Tibial nerve (tissue), 4 donors: ENCODE measurements at regions not wholly inside any gene's neighbourhood (a gene's known extent, or its start where the extent isn't known, plus 50 kb on each side); places are given as distances from the start of the nearest gene placed in this dataset.

ENCODE experiments used
- DNase-seq, 2 donors: peaks; one replicate each; pipeline ENCODE4 v3.0.0-alpha.2; 2019; ENCODE audit warnings: low spot score in 2 of 2
- H3K27ac ChIP-seq, 4 donors: fragments of 200-600 bp; sonication (generic) in 3 of 4; one replicate each; pipeline ENCODE4 v1.5.1; 2017 to 2019; ENCODE audit warnings: mild to moderate bottlenecking in 1 of 4
- H3K27me3 ChIP-seq, 2 donors: fragments of 200-600 bp; sonication (generic) in 1 of 2; one replicate each; pipeline versions ENCODE4 v1.5.1 to v1.6.0; 2017 to 2019
- H3K36me3 ChIP-seq, 3 donors: fragments of 200-600 bp; sonication (generic); one replicate each; pipeline ENCODE4 v1.5.1; 2018 to 2019
- H3K4me1 ChIP-seq, 4 donors: fragments of 200-600 bp; sonication (generic) in 3 of 4; one replicate each; pipeline ENCODE4 v1.5.1; 2017 to 2019
- H3K4me3 ChIP-seq, 4 donors: fragments of 200-600 bp; sonication (generic) in 3 of 4; one replicate each; pipeline ENCODE4 v1.5.1; 2017 to 2019; ENCODE audit warnings: mild to moderate bottlenecking in 1 of 4, moderate library complexity in 1 of 4
- H3K9me3 ChIP-seq, 4 donors: fragments of 200-600 bp; sonication (generic) in 3 of 4; one replicate each; pipeline ENCODE4 v1.5.1; 2017 to 2019
- CTCF ChIP-seq, 5 experiments: fragments of 200-600 bp in 3 of 5; fragments of 450-650 bp in 2 of 5; sonication (generic) in 3 of 5; IDR thresholded peaks; one replicate each; pipeline ENCODE4 v1.5.1; 2016 to 2019; ENCODE audit warnings: antibody characterized with exemption in 5 of 5, mild to moderate bottlenecking in 3 of 5, moderate library complexity in 2 of 5
- EP300 ChIP-seq, 2 donors: sonication (generic); formaldehyde crosslinking; IDR thresholded peaks; one replicate each; pipeline ENCODE4 v1.6.1; 2017; ENCODE audit warnings: antibody characterized with exemption in 2 of 2, mild to moderate bottlenecking in 1 of 2
- POLR2A ChIP-seq, 2 donors: fragments of 450-650 bp; IDR thresholded peaks; one replicate each; pipeline ENCODE4 v1.6.1; 2017; ENCODE audit warnings: antibody characterized with exemption in 2 of 2, mild to moderate bottlenecking in 2 of 2, moderate library complexity in 2 of 2
- WGBS, 2 donors: methylation state at CpG; one replicate each; pipeline ENCODE4 v1.1.5; 2018; 5-methylcytosine and 5-hydroxymethylcytosine counted together

GRCh38 chr10:71032887-71033286, 144.5 kb upstream of the PCBD1 start:
- no peaks in the 10 kb centered on the region for H3K4me1 ChIP-seq
- TF ChIP-seq POLR2A (IDR thresholded peaks at IDR 0.05): no peak
- H3K9me3 ChIP-seq: no peaks in the 10 kb centered on the region
- no peak overlapping the region for H3K27ac ChIP-seq
- no peak for DNase-seq
- no peak overlapping the region for H3K4me3 ChIP-seq
- H3K27me3 ChIP-seq: no peaks in the 10 kb centered on the region
- no peaks in the 10 kb centered on the region for H3K36me3 ChIP-seq
- WGBS, 2 donors: 92 to 94% methylated on average over 5 of the region's 5 CpGs

- no peaks in the 10 kb centered on the region for H3K27me3 ChIP-seq
- H3K36me3 ChIP-seq: no peaks in the 10 kb centered on the region
- DNase-seq: no peak
- no peaks in the 10 kb centered on the region for H3K4me1 ChIP-seq
- H3K4me3 ChIP-seq: no peak overlapping the region
- WGBS, 2 donors: 85 to 87% methylated on average over 16 of the region's 16 CpGs
- no peak overlapping the region for H3K27ac ChIP-seq
- no peak for TF ChIP-seq EP300 (IDR thresholded peaks at IDR 0.05)
- TF ChIP-seq CTCF (IDR thresholded peaks at IDR 0.05): no peak
- no peak for TF ChIP-seq POLR2A (IDR thresholded peaks at IDR 0.05)
- H3K9me3 ChIP-seq: no peaks in the 10 kb centered on the region
Measured at GRCh38 chr10:71033396-71033980, 145.1 kb upstream of the PCBD1 start.

- DNase-seq: no peak
- H3K27me3 ChIP-seq: no peaks in the 10 kb centered on the region
- H3K36me3 ChIP-seq: no peaks in the 10 kb centered on the region
- no peaks in the 10 kb centered on the region for H3K9me3 ChIP-seq
- no peak for TF ChIP-seq CTCF (IDR thresholded peaks at IDR 0.05)
- TF ChIP-seq EP300 (IDR thresholded peaks at IDR 0.05): no peak
- TF ChIP-seq POLR2A (IDR thresholded peaks at IDR 0.05): no peak
- H3K4me3 ChIP-seq: no peak overlapping the region
- WGBS, 2 donors: 73 to 77% methylated on average over 6 of the region's 6 CpGs
- no peak overlapping the region for H3K27ac ChIP-seq
- no peaks in the 10 kb centered on the region for H3K4me1 ChIP-seq
Measured at GRCh38 chr10:71035511-71036296, 147.3 kb upstream of the PCBD1 start.

GRCh38 chr10:71036297-71036966, 148.1 kb upstream of the PCBD1 start:
- Histone ChIP-seq H3K27me3 (no peaks in the 10 kb centered on the region), H3K36me3 (no peaks in the 10 kb centered on the region), H3K27ac (no peak overlapping the region), H3K4me1 (no peaks in the 10 kb centered on the region), H3K9me3 (no peaks in the 10 kb centered on the region), H3K4me3 (no peak overlapping the region)
- TF ChIP-seq POLR2A (IDR thresholded peaks at IDR 0.05) (no peak), EP300 (IDR thresholded peaks at IDR 0.05) (no peak), CTCF (IDR thresholded peaks at IDR 0.05) (no peak)
- 67% methylated on average over 7 to 8 of the region's 8 CpGs for WGBS, 2 donors
- no peak for DNase-seq

- 74 to 82% methylated on average over 3 of the region's 3 CpGs for WGBS, 2 donors
- Histone ChIP-seq H3K27me3 (no peaks in the 10 kb centered on the region), H3K36me3 (no peaks in the 10 kb centered on the region), H3K4me3 (no peak overlapping the region), H3K4me1 (no peaks in the 10 kb centered on the region), H3K27ac (no peak overlapping the region), H3K9me3 (no peaks in the 10 kb centered on the region)
- DNase-seq: no peak
- TF ChIP-seq CTCF (IDR thresholded peaks at IDR 0.05): no peak
- no peak for TF ChIP-seq POLR2A (IDR thresholded peaks at IDR 0.05)
- TF ChIP-seq EP300 (IDR thresholded peaks at IDR 0.05): no peak
Measured at GRCh38 chr10:71038091-71038633, 149.8 kb upstream of the PCBD1 start.
